ENCODE measurements at regions not wholly inside any gene's neighbourhood (a gene's known extent, or its start where the extent isn't known, plus 50 kb on each side); places are given as distances from the start of the nearest gene placed in this dataset.

- no peaks in the 10 kb centered on the region for H3K4me1 ChIP-seq (ENCODE audit: insufficient read depth, low read length)
- H3K36me3 ChIP-seq (ENCODE audit: insufficient read depth, low read length): no peaks in the 10 kb centered on the region
- Mint-ChIP-seq H3K9me3 (peaks cover 4% of the 10 kb centered on the region), H3K4me1 (ENCODE audit: low read depth) (no peaks in the 10 kb centered on the region), H3K27me3 (no peaks in the 10 kb centered on the region), H3K27ac (no peak overlapping the region), H3K36me3 (ENCODE audit: low read depth) (no peaks in the 10 kb centered on the region), H3K4me3 (no peak overlapping the region)
- ATAC-seq (ENCODE audit: poor library complexity) (no peak), DNase-seq (no peak)
- no peak for TF ChIP-seq CTCF (IDR thresholded peaks at IDR 0.05)
- no peaks in the 10 kb centered on the region for H3K27me3 ChIP-seq (ENCODE audit: control insufficient read depth in 1 of 2, insufficient read depth in 2 of 2, low read length in 2 of 2)
- H3K4me3 ChIP-seq (ENCODE audit: low read length): no peak overlapping the region
- ChIA-PET CTCF (no interaction called here), POLR2A (no interaction called here)
- peaks cover 0 to 4% of the 10 kb centered on the region in 2 experiments for H3K9me3 ChIP-seq (ENCODE audit: control insufficient read depth in 1 of 2, insufficient read depth in 1 of 2, low read length in 2 of 2)
- intact Hi-C loops (cut with DNase I, micrococcal nuclease): no loop called here
- H3K27ac ChIP-seq (ENCODE audit: low read depth in 1 of 2, low read length in 2 of 2): no peak overlapping the region
These were observed 359.8 kb upstream of the ZNF608 start for GRCh38 chr5:125106271-125106670.

- Mint-ChIP-seq H3K4me3 (no peak overlapping the region), H3K36me3 (ENCODE audit: low read depth) (no peaks in the 10 kb centered on the region), H3K4me1 (ENCODE audit: low read depth) (no peaks in the 10 kb centered on the region), H3K27ac (no peak overlapping the region), H3K9me3 (peaks cover 7% of the 10 kb centered on the region), H3K27me3 (no peaks in the 10 kb centered on the region)
- Histone ChIP-seq H3K9me3 (ENCODE audit: control insufficient read depth in 1 of 2, insufficient read depth in 1 of 2, low read length in 2 of 2) (peaks cover 0 to 4% of the 10 kb centered on the region in 2 experiments), H3K27ac (ENCODE audit: low read depth in 1 of 2, low read length in 2 of 2) (no peak overlapping the region), H3K36me3 (ENCODE audit: insufficient read depth, low read length) (no peaks in the 10 kb centered on the region), H3K4me1 (ENCODE audit: insufficient read depth, low read length) (no peaks in the 10 kb centered on the region), H3K27me3 (ENCODE audit: control insufficient read depth in 1 of 2, insufficient read depth in 2 of 2, low read length in 2 of 2) (no peaks in the 10 kb centered on the region), H3K4me3 (ENCODE audit: low read length) (no peak overlapping the region)
- DNase-seq (no peak), ATAC-seq (ENCODE audit: poor library complexity) (no peak)
- intact Hi-C loops (cut with DNase I, micrococcal nuclease): no loop called here
- TF ChIP-seq CTCF (IDR thresholded peaks at IDR 0.05): no peak
- ChIA-PET POLR2A (no interaction called here), CTCF (no interaction called here)
These were observed 360.4 kb upstream of the ZNF608 start for GRCh38 chr5:125106881-125107280.

- TF ChIP-seq CTCF (IDR thresholded peaks at IDR 0.05): no peak
- intact Hi-C loops (cut with DNase I, micrococcal nuclease): no loop called here
- CTCF ChIA-PET: no interaction called here
- no peak for ATAC-seq (ENCODE audit: poor library complexity)
- H3K4me3 Mint-ChIP-seq: no peak overlapping the region
- no peaks in the 10 kb centered on the region for H3K36me3 Mint-ChIP-seq (ENCODE audit: low read depth)
- DNase-seq: no peak
- H3K4me1 Mint-ChIP-seq (ENCODE audit: low read depth): no peaks in the 10 kb centered on the region
- peaks cover 7% of the 10 kb centered on the region for H3K9me3 Mint-ChIP-seq
- H3K27me3 Mint-ChIP-seq: no peaks in the 10 kb centered on the region
- Histone ChIP-seq H3K36me3 (ENCODE audit: insufficient read depth, low read length) (no peaks in the 10 kb centered on the region), H3K27me3 (ENCODE audit: control insufficient read depth in 1 of 2, insufficient read depth in 2 of 2, low read length in 2 of 2) (no peaks in the 10 kb centered on the region), H3K4me3 (ENCODE audit: low read length) (no peak overlapping the region), H3K9me3 (ENCODE audit: control insufficient read depth in 1 of 2, insufficient read depth in 1 of 2, low read length in 2 of 2) (no peaks in the 10 kb centered on the region), H3K4me1 (ENCODE audit: insufficient read depth, low read length) (no peaks in the 10 kb centered on the region), H3K27ac (ENCODE audit: low read depth in 1 of 2, low read length in 2 of 2) (no peak overlapping the region)
- POLR2A ChIA-PET: no interaction called here
- no peak overlapping the region for H3K27ac Mint-ChIP-seq
These were observed 362.9 kb upstream of the ZNF608 start for GRCh38 chr5:125109293-125109692.

All from CD4-positive, alpha-beta T cell (primary cell).